Neural crest cell (in vitro differentiated cells): ENCODE measurements at regions not wholly inside any gene's neighbourhood (a gene's known extent, or its start where the extent isn't known, plus 50 kb on each side); places are given as distances from the start of the nearest gene placed in this dataset.
"Not testable (repeated sequence)": the region's sequence is repeated elsewhere in the genome, so short reads cannot be mapped to it uniquely, and the experiment has no call there.

ENCODE experiments used
- DNase-seq: peaks from one replicate; pipeline ENCODE4 v3.0.0; 2021; ENCODE audit warnings: low read depth, mixed read lengths, low spot score
- H3K27ac Mint-ChIP-seq: one replicate; pipeline ENCODE4 v1.8.0; 2021; ENCODE audit warnings: mild to moderate bottlenecking, mixed read lengths; ENCODE audit not compliant: unreplicated experiment
- H3K27me3 Mint-ChIP-seq: 2 replicates; pipeline ENCODE4 v1.8.0; 2021; ENCODE audit warnings: low read depth, mild to moderate bottlenecking, mixed read lengths
- H3K36me3 Mint-ChIP-seq: 2 replicates; pipeline ENCODE4 v1.8.0; 2021; ENCODE audit warnings: low read depth, mild to moderate bottlenecking, mixed read lengths
- H3K4me1 Mint-ChIP-seq: 2 replicates; pipeline ENCODE4 v1.8.0; 2021; ENCODE audit warnings: mixed read lengths
- H3K4me3 Mint-ChIP-seq: one replicate; pipeline ENCODE4 v1.8.0; 2021; ENCODE audit warnings: mild to moderate bottlenecking, mixed read lengths
- H3K9me3 Mint-ChIP-seq: 2 replicates; pipeline ENCODE4 v1.8.0; 2021; ENCODE audit warnings: mixed read lengths
- CTCF ChIP-seq: fragments of 200-600 bp; sonication (generic); conservative IDR thresholded peaks from 2 replicates; pipeline ENCODE4 v1.5.0; 2021; ENCODE audit warnings: antibody characterized with exemption, mild to moderate bottlenecking

GRCh38 chr3:56938530-56938929 is 121.9 kb upstream of the SPATA12 start:
- Mint-ChIP-seq H3K36me3 (peaks cover 4% of the 10 kb centered on the region), H3K27me3 (no peaks in the 10 kb centered on the region), H3K27ac (no peak overlapping the region), H3K4me3 (no peak overlapping the region), H3K9me3 (peaks cover 4% of the 10 kb centered on the region), H3K4me1 (no peaks in the 10 kb centered on the region)
- TF ChIP-seq CTCF, result no peak
- no peak for DNase-seq

- TF ChIP-seq CTCF, result no peak
- no peak overlapping the region for H3K4me3 Mint-ChIP-seq
- peaks cover 4% of the 10 kb centered on the region for H3K9me3 Mint-ChIP-seq
- H3K4me1 Mint-ChIP-seq, result no peaks in the 10 kb centered on the region
- no peaks in the 10 kb centered on the region for H3K27me3 Mint-ChIP-seq
- no peak for DNase-seq
- H3K27ac Mint-ChIP-seq, result no peak overlapping the region
- H3K36me3 Mint-ChIP-seq, result peaks cover 4% of the 10 kb centered on the region
These were observed 122.9 kb upstream of the SPATA12 start for GRCh38 chr3:56937580-56937979.

GRCh38 chr3:56935811-56936210 is 124.7 kb upstream of the SPATA12 start:
- no peak for DNase-seq
- H3K4me1 Mint-ChIP-seq, result no peaks in the 10 kb centered on the region
- H3K9me3 Mint-ChIP-seq, result peaks cover 4% of the 10 kb centered on the region
- H3K36me3 Mint-ChIP-seq, result peaks cover 4% of the 10 kb centered on the region
- H3K27ac Mint-ChIP-seq, result peak overlapping the region; percentile 31
- H3K4me3 Mint-ChIP-seq, result no peak overlapping the region
- H3K27me3 Mint-ChIP-seq, result no peaks in the 10 kb centered on the region
- no peak for TF ChIP-seq CTCF

- H3K4me1 Mint-ChIP-seq, H3K27ac Mint-ChIP-seq, H3K9me3 Mint-ChIP-seq, DNase-seq, H3K4me3 Mint-ChIP-seq, H3K27me3 Mint-ChIP-seq, H3K36me3 Mint-ChIP-seq: not testable (repeated sequence)
These were observed 126.0 kb upstream of the SPATA12 start for GRCh38 chr3:56934481-56934880.

GRCh38 chr3:56933803-56934202 is 126.7 kb upstream of the SPATA12 start:
- Mint-ChIP-seq H3K27me3 (no peaks in the 10 kb centered on the region), H3K27ac (no peak overlapping the region), H3K4me3 (no peak overlapping the region), H3K36me3 (peaks cover 4% of the 10 kb centered on the region), H3K4me1 (no peaks in the 10 kb centered on the region), H3K9me3 (peaks cover 4% of the 10 kb centered on the region)
- no peak for DNase-seq
- no peak for TF ChIP-seq CTCF

- Mint-ChIP-seq H3K27ac (no peak overlapping the region), H3K9me3 (peaks cover 4% of the 10 kb centered on the region), H3K36me3 (peaks cover 4% of the 10 kb centered on the region), H3K4me3 (no peak overlapping the region), H3K27me3 (no peaks in the 10 kb centered on the region), H3K4me1 (peaks cover 4% of the 10 kb centered on the region)
- DNase-seq, result no peak
- no peak for TF ChIP-seq CTCF
These were observed 127.6 kb upstream of the SPATA12 start for GRCh38 chr3:56932866-56933265.
